Fibroblast of the aortic adventitia (primary cell): ENCODE measurements at regions not wholly inside any gene's neighbourhood (a gene's known extent, or its start where the extent isn't known, plus 50 kb on each side); places are given as distances from the start of the nearest gene placed in this dataset.

Source experiments
- DNase-seq: peaks from one replicate; pipeline ENCODE4 v3.0.0-alpha.2; 2010; ENCODE audit warnings: low read depth
- H3K4me3 ChIP-seq: 2 replicates; pipeline ENCODE4 v1.5.1; 2011; ENCODE audit warnings: low read depth, mild to moderate bottlenecking, control low read depth, low read length, moderate library complexity
- CTCF ChIP-seq: IDR thresholded peaks from 2 replicates; pipeline ENCODE4 v1.5.1; 2011; ENCODE audit warnings: mild to moderate bottlenecking, low read length, control low read depth, inconsistent platforms; ENCODE audit not compliant: insufficient read depth

GRCh38 chr20:40470445-40471260, 218.4 kb downstream of the MAFB start:
- no peak for TF ChIP-seq CTCF
- no peak for DNase-seq
- no peak overlapping the region for H3K4me3 ChIP-seq

- no peak overlapping the region for H3K4me3 ChIP-seq
- no peak for DNase-seq
- no peak for TF ChIP-seq CTCF
These were observed 220.3 kb downstream of the MAFB start for GRCh38 chr20:40468759-40469158.

- DNase-seq, result no peak
- H3K4me3 ChIP-seq, result no peak overlapping the region
- no peak for TF ChIP-seq CTCF
These were observed 221.2 kb downstream of the MAFB start for GRCh38 chr20:40467703-40468411.

- H3K4me3 ChIP-seq, result no peak overlapping the region
- no peak for DNase-seq
- TF ChIP-seq CTCF, result no peak
These were observed 222.0 kb downstream of the MAFB start for GRCh38 chr20:40467067-40467466.

- no peak for TF ChIP-seq CTCF
- no peak overlapping the region for H3K4me3 ChIP-seq
- no peak for DNase-seq
These were observed 224.3 kb downstream of the MAFB start for GRCh38 chr20:40464731-40465208.

GRCh38 chr20:40463171-40463570, 225.9 kb downstream of the MAFB start:
- no peak for TF ChIP-seq CTCF
- no peak overlapping the region for H3K4me3 ChIP-seq
- no peak for DNase-seq
